ENCODE measurements at regions not wholly inside any gene's neighbourhood (a gene's known extent, or its start where the extent isn't known, plus 50 kb on each side); places are given as distances from the start of the nearest gene placed in this dataset.

- TF ChIP-seq CREB1 (IDR thresholded peaks at IDR 0.05) (no peak), CREB1 (CRISPR knock-in tag; IDR thresholded peaks at IDR 0.05) (no peak), PHF8 (IDR thresholded peaks at IDR 0.05; ENCODE audit: borderline replicate concordance, low read length) (peak; percentile 31; the same call in 1 of the 2 replicates), HMG20A (CRISPR knock-in tag; conservative IDR thresholded peaks at IDR 0.05) (no peak), ZNF512 (tag; IDR thresholded peaks at IDR 0.05) (no peak), CBFB (CRISPR knock-in tag; IDR thresholded peaks at IDR 0.05) (no peak), ASH1L (IDR thresholded peaks at IDR 0.05; ENCODE audit: borderline replicate concordance, low read depth, partially characterized antibody) (no peak), VEZF1 (CRISPR knock-in tag; IDR thresholded peaks at IDR 0.05) (peak; percentile 77), ZNF282 (CRISPR knock-in tag; IDR thresholded peaks at IDR 0.05) (no peak)
- TF ChIP-seq, protein P1, sequence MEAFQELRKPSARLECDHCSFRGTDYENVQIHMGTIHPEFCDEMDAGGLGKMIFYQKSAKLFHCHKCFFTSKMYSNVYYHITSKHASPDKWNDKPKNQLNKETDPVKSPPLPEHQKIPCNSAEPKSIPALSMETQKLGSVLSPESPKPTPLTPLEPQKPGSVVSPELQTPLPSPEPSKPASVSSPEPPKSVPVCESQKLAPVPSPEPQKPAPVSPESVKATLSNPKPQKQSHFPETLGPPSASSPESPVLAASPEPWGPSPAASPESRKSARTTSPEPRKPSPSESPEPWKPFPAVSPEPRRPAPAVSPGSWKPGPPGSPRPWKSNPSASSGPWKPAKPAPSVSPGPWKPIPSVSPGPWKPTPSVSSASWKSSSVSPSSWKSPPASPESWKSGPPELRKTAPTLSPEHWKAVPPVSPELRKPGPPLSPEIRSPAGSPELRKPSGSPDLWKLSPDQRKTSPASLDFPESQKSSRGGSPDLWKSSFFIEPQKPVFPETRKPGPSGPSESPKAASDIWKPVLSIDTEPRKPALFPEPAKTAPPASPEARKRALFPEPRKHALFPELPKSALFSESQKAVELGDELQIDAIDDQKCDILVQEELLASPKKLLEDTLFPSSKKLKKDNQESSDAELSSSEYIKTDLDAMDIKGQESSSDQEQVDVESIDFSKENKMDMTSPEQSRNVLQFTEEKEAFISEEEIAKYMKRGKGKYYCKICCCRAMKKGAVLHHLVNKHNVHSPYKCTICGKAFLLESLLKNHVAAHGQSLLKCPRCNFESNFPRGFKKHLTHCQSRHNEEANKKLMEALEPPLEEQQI (IDR thresholded peaks at IDR 0.05), result no peak
- TF ChIP-seq, protein P2, sequence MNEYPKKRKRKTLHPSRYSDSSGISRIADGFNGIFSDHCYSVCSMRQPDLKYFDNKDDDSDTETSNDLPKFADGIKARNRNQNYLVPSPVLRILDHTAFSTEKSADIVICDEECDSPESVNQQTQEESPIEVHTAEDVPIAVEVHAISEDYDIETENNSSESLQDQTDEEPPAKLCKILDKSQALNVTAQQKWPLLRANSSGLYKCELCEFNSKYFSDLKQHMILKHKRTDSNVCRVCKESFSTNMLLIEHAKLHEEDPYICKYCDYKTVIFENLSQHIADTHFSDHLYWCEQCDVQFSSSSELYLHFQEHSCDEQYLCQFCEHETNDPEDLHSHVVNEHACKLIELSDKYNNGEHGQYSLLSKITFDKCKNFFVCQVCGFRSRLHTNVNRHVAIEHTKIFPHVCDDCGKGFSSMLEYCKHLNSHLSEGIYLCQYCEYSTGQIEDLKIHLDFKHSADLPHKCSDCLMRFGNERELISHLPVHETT (CRISPR knock-in tag; conservative IDR thresholded peaks at IDR 0.05 in 1 of 2, IDR thresholded peaks at IDR 0.05 in 1 of 2), result no peak
Observed at GRCh38 chrX:139204898-139205667, 325.5 kb upstream of the F9 start (continued).
